SIG-M5 treated with dmso at 0.1 percent for 504 hours (cell line): ENCODE measurements at regions not wholly inside any gene's neighbourhood (a gene's known extent, or its start where the extent isn't known, plus 50 kb on each side); places are given as distances from the start of the nearest gene placed in this dataset.
"Not testable (repeated sequence)": the region's sequence is repeated elsewhere in the genome, so short reads cannot be mapped to it uniquely, and the experiment has no call there.

Experiments used
- DNase-seq: peaks from one replicate; lab custom pipeline; 2025; ENCODE audit not compliant: unreplicated experiment; lab: John Stamatoyannopoulos, UW

DNA sequence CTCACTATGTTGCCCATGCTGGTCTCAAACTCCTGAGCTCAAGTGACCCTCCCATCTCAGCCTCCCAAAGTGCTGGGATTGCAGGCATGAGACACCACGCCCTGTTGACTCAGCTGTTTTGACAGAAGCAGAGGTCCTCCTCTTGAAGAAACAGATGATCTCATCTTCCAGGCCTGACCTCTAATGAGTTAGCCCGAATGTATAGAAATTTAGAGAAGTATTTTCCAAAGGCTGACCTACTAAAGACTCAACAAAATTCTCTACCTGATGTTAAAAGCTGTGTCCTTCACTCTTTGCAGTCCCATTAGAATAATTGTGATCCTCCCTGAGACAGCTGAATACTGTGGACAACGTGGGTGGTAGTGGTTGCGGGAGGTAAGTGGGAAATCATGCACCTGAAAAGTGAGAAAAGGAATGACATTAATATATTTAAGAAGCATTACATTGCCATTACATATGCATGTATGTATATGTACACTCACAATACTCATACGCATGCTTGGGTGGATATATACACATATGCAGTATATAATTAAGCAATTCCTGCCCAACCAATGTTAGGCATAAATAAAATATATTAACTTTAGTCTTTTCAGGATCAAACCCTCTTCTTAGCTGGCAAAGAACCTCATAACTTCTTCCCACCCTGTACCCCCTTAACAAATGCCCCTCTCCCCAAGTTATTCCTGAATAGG lies 204.6 kb upstream of the NR2F2 start:
- no peak for DNase-seq

DNA sequence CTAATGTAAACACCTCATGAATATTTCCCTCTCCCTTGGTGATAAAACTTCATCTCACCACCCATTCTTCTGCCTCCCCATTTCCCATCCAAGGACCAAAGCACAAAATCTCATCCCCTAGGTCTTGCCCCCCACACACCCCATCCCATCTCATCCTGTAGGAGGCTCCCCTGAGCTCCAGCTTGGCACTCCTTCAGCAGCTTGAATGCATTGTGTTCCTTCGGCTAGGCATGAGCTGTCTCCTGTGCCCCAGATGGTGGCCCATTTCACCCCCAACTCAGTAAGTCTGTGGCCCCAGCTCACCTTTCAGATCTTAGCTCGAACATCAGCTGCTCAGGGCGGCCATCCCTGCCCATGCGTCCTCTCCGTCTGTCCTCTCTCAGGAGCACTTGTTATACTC lies 203.6 kb upstream of the NR2F2 start:
- DNase-seq: no peak

DNA sequence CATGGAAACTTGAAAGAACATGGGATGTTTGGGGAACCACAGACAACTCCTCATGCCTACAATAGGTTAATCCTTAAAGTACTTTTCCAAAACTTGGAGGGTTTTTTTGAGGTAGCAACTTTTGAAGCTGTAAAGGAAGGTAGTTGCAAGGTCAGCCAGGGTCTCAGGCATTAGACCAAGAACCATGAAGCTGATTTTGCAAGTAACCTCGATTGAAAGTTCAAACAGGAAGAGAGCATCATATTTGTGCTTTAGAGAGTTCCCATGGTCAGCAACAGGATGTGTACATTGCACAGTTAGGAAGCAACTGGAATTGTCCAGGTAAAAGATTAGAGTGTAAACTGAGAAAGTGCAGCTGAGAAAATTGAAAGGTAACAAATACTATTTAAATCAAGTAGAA lies 199.8 kb upstream of the NR2F2 start:
- DNase-seq: no peak

DNA sequence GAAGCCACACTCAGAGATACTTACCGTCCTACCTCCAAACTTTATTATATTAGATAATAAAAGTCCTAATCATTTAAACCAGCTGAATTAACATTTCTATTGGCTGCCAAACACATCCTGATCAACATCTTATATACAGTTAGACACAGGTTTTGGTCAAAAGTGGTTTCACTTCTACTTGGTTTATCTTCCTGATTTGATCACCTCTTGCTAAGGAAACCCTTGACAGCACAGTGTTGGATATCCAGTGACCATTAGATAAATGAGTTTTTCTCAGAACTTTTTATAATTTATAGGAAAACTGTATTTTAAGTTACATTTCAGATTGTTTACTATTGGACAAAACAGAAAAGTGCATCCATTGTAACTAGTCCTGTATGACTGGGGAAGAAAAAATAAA lies 198.4 kb upstream of the NR2F2 start:
- DNase-seq: no peak

DNA sequence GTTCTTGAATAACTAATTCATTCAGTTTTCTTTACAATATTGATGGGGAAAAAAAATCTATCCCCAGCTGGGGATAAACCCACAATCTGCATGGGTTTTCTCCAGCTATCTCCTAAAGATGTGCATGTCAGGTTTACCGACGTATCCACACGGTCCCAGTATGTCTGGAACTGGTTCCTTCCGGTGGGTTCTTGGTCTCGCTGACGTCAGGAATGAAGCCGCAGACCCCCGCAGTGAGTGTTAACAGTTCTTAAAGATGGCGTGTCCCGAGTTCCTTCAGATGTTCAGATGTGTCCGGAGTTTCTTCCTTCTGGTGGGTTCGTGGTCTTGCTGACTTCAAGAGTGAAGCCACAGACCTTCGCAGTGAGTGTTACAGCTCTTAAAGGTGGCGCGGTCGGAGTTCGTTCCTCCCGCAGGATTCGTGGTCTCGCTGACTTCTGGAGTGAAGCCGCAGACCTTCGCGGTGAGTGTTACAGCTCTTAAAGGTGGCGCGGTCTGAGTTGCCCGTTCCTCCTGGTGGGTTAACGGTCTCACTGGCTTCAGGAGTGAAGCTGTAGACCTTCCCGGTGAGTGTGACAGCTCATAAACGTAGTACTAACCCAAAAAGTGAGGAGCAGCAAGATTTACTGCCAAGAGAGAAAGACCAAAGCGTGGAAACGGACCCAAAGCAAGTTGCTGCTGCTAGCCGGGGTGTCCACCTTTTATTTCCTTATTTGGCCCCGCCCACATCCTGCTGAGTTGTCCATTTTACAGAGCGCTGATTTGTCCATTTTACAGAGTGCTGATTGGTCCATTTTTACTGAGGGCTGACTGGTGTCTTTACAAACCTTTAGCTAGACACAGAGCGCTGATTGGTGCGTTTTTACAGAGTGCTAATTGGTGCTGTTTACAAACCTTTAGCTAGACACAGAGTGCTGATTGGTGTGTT lies 195.1 kb upstream of the NR2F2 start:
- DNase-seq: no peak

DNA sequence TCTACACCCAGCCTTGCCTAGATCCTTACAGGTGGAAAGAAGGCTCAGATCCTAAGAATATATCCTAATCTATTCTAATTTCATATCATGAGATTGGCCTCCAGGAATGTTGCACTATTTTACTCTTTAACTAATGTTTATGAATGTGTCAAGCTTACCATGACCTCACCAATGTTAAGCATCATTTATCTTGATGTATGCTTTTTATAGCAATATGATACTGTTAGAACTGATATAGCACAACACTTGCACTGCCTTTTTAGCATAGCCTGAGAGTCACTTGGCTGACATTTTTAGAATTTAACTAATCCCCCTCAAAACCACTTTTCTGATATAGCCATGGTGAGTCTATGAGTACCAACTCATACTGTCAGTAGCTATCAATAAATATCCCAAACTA lies 191.5 kb upstream of the NR2F2 start:
- no peak for DNase-seq

DNA sequence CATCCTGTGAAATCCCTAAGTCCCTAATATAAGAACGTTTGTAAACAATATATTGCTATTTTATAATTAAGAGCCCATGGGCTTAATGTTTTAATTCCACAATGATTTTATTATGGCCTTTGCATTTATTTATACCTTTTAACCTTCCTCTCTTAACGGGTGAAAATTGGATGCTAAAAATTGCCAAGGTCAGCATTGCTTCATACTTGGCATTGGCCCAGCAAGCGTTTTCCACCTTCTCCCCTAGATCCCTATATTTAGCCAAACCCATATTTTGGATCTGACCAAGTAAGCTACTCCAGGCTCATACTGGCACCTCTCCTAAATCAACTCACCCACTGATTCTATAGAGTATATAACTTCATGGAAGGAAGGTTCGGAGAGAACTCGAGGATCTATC lies 188.0 kb upstream of the NR2F2 start:
- no peak for DNase-seq

DNA sequence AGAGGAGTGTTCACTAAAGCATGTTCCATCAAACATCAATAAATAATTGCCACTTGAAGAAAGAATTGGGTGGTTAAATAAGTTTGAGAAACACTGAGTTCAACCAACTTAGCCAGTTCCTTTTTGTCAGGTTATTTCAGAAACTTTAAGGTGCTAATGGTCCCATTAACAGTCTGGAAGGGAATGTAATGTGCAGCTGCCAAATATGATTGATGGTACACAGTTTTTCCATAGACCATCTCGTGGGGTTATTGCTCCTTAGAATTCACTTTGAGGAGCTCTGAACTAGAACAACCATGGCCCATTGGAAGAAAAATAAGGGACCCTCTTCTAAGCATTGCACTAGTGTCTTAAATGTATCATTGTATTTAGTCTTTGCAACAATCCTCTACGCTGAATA lies 185.8 kb upstream of the NR2F2 start:
- no peak for DNase-seq

DNA sequence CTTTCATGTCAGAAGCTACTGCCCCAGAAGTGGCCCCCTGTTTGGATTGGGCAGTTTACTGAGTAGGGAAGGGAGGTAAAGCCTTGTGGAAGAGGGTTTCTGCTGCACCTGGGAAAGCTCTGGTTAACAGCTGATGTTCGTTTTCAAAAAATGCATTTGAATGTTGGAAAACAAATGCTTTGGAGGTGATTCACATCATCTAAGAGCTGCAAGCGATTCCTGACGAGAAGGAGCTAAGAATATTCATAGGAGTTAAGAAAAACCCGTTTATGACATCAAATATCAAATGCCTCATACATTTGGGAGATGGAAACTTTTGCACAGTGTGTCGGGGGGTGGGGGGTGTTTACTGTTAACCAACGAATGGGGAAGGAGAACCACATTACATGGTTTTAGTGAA lies 183.8 kb upstream of the NR2F2 start:
- DNase-seq: no peak

DNA sequence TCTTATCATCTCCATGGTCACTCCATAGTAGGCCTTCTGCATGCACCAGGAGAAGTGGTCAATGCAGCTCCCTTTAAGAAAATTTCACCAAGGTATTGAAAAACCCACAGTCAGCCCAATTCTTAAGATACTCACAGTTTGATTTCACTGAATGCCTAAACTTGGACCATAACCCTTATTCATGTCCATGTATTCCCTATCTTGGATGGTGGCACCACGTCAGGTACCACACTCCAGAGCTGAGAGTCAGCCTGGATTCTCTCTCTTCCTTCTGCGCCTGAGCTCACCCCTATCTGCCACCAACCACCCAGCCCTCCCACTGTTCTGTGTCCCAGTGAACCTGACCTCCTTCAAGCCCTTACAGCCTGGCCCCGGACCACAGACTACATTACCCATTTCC lies 183.2 kb upstream of the NR2F2 start:
- DNase-seq: no peak

DNA sequence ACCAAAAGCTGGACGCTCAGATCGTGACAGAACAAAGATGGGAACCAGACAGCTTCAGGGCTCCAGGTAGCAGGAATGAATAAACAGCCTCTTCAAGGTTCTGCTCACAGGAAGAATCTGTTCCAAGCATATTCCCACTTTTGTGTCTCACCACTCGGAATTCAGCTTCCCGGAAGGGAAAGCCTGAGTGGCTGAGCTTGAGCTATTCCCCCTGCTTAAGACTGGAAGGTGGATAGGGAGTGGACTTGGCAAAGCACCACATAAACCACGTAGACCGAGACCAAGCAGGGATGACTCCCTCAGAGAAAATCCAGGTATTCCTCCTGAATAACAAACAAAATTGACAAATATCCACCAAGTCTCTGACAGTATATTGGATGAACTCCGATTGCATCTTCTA lies 180.2 kb upstream of the NR2F2 start:
- DNase-seq: no peak

DNA sequence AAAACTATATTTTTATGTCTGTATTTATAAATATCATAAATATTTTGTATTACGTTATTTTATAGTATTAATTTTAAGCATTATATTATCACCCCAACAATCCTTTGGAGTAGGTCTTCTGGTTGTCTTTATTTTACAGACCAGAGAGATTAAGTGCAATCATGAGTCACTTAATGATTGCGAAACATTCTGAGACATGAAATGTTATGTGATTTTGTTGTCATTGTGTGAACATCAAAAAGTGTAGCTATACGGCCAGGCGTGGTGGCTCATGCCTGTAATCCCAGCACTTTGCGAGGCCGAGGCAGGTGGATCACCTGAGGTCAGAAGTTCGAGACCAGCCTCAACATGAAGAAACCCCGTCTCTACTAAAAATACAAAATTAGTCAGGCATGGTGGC lies 178.8 kb upstream of the NR2F2 start:
- DNase-seq: peak; percentile 43

DNA sequence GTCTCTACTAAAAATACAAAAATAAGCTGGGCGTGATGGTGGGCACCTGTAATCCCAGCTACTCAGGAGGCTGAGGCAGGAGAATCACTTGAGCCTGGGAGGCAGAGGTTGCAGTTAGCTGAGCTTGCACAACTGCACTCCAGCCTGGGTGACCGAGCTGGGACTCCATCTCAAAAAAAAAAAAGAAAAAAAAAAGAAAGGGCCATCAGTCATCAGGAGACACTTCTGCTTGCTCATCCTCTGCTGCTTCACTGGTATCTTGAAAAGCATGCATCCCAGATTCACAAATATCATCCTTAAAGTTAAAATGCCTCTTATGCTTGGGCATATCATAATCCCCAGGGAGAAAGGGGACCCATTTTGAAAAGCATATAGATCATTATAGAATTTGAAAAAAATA lies 176.6 kb upstream of the NR2F2 start:
- DNase-seq: no peak

DNA sequence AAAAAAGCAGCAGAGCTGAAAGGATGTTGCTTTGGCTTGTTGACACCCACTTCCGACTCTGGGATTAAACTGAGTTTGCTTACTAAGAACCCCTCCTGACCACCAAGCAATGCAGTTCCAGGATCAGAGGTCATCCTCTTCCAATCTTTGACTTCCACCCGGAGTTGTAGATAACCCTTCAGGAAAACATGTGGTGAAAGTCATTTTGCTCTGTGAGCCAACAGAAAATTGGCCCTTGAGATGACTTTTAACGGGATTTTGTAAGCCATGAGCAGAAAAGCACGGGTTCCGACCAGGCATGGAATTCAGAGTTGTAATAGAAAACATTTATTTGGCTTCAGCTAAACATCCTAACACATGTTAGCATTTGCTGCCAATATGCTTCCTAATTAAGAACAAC lies 171.6 kb upstream of the NR2F2 start:
- DNase-seq: no peak

DNA sequence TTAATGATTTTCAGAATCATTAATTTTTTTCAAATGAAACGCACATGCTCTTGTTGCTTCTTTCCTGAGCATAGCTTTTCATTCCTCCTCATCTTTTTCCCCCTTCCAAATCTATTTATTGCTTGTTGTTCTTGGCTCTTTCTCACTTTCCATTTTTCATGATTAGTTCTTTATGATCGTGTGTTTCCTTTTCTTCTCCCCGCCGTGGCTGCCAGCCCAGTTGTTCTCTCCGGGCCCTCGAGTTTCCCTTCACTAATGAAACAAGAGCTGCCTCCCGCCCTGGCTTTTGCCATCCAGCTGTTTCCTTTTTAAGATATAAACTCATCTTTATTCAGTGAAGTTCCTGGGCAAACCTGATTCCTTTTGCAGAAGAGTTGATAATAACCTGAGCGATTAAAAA lies 170.2 kb upstream of the NR2F2 start:
- DNase-seq: no peak

DNA sequence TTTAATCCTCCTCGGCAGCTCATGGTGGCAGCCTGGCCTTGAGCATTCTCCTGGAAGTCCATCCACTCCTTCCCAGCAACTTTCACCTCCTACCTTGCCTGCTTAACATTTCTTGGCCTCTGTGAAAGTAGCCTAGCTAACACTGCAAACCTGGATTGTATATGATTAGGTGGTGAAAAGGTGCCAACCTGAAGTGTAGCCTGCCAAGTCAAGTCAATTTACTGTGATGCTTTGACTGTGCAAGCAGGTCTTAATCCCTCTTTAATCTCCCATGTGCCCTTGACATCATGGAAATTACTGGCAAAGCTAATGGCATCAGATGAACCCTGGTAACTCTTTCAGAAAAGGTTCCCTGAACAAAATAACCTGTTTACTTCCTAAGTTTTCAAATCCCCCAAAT lies 169.7 kb upstream of the NR2F2 start:
- DNase-seq: no peak

DNA sequence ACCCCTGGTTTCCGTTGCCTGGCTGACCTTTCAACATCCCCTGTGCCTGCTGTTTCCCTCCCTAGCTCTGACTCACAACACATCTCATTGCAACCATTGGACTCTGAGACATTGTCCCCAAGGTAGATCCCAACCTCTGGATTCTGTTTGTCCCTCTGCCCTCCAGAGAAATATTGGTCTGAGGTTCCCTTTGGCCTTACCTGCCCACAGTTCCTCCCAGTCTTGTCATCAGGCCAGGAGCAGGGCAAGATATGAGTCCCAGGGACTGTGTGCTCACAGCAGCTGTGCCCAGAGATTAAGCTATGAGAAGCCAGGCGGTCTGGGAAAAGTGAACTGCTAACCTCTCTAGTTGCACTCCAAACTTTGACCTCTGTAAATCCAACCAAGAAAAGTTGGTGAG lies 168.2 kb upstream of the NR2F2 start:
- no peak for DNase-seq

DNA sequence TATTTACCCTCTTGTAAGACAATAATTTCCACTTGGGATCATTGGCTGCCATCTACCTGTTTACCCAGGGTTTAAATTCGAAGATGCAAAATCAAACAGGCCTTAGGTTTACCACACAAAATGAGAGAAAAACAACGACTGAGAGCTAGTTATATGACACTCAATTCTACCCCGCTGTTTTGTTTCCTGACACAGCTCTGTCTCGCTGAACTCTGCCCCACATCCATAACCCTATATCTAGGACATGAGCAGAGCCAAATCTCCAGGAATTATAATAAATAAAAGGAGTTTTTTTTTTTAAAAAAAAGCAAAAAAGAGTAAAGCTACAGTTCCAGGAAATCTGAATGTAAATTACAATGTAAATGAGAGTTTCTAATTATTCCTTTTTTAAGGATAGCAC lies 165.4 kb upstream of the NR2F2 start:
- DNase-seq: no peak

DNA sequence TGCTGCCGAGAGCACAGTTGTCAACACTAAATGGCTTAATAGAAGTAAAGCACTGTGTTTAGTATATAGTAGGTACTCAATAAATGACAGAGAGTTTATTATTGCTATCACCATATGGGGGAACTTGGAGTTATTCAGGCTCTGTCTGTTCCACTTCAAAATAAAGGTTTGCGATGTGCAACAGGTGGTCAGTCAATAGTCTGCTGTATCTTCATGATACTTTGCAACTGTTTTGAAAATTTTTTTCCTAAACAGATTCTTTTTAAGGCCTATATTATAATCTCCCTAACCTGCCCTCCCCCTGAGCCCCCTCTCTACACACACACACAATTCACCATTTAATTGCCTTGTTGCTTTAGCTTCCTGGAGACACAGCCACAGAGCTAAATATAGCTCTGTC lies 164.7 kb upstream of the NR2F2 start:
- DNase-seq: no peak

DNA sequence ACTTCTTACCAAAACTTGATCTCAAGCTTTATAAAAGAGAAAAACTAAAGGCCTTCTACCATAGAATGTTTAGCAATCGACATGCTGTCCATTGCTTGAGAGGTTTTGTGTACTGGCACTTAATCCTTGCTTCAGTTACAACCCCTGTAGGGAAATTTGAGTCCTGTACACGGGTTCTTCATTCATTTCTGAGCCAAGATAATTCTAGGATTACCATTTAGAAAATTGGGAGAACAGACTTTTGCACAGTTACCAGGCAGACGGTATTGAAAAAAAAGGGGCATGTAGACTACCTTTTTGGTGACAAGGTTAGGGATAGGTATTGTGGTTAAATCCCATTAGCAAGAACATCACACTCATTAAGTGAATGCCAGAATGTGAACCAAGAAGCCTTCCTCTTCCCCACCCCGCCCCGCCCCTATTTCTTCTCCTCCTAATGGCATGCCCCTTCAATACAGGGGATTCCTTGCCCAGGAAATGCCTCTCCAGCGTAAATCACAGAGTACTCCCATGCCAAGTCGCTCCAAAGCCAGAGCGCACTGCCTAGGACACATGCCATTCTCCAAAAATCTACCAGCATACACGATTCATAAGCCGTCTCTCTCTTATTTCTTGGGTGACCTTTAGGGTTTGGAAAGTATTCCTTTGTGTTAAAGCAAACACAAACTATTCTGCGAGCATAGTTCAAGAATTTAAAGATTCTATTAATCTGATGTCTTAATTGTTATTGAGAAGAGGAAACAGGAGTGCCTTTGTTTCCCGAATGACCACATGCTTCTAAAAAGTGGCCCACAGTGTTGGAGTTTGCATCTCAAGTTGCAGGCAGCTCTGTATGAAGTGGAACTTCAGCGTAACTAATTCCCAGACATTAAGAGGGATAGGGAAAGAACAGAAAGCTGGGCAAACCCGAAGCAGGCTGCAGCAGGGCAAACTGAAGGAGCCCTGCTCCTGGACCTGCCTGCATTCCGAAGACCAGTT lies 164.0 kb upstream of the NR2F2 start:
- DNase-seq: no peak

DNA sequence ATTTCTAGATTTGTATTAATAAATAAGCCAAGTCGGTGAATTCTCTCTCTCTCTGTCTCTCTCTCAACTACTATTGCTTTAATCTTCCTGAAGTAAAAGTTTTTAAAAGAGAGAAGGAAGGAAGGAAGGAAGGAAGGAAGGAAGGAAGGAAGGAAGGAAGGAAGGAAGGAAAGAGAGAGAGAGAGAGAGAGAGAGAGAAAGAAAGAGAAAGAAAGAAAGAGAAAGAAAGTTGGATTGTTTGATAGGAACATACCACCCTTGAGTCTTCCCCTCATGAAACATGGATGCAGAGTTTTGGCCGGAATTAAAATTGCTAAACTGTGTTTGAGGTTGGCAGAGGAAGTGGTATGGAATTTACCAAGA lies 159.9 kb upstream of the NR2F2 start:
- not testable (repeated sequence) for DNase-seq
